GM12878 (cell line): ENCODE measurements at regions not wholly inside any gene's neighbourhood (a gene's known extent, or its start where the extent isn't known, plus 50 kb on each side); places are given as distances from the start of the nearest gene placed in this dataset.

Experiments used
- ATAC-seq: fragments of 200-7000 bp; cut with Tn5 transposase; 3 replicates; pipeline ENCODE4 v1.9.1; 2020; ENCODE audit warnings: mild to moderate bottlenecking, moderate library complexity
- BruUV-seq: library from RNA; stranded (reverse); fragments of 400-500 nt; replicated peaks from 2 replicates; lab custom pipeline; 2021; lab: Mats Ljungman, UMichigan
- CTCF ChIA-PET: fragments of 300-600 bp; sonication (Branson Sonifier 250); formaldehyde crosslinking; extraction: SDS; loops from one replicate; lab custom pipeline; 2021; ENCODE audit warnings: inconsistent platforms; lab: Yijun Ruan, JAX
- POLR2A ChIA-PET: fragments of 350-600 bp; formaldehyde crosslinking; extraction: SDS; loops from one replicate; lab custom pipeline; 2021; ENCODE audit warnings: inconsistent platforms; lab: Charles Lee
- RAD21 ChIA-PET: fragments of 300-600 bp; sonication (Branson Sonifier 250); formaldehyde crosslinking; loops from one replicate; lab custom pipeline; 2023; ENCODE audit warnings: antibody characterized with exemption; ENCODE audit not compliant: unreplicated experiment; lab: Charles Lee
- SMC1A ChIA-PET: fragments of 300-600 bp; sonication (Branson Sonifier 250); formaldehyde crosslinking; loops from one replicate; lab custom pipeline; 2023; ENCODE audit not compliant: unreplicated experiment, uncharacterized antibody; lab: Charles Lee
- DNase-seq: peaks from one replicate; pipeline ENCODE4 v3.0.0-alpha.2; 2011; ENCODE audit warnings: low read depth, low spot score
- FAIRE-seq: peaks from 3 replicates; lab custom pipeline; 2011; peaks lifted over from hg19 to GRCh38; lab: Jason Lieb, UNC
- H2AFZ ChIP-seq: 2 replicates; pipeline ENCODE4 v1.6.0; 2011; ENCODE audit warnings: low read depth, low read length, control low read depth; ENCODE audit not compliant: control insufficient read depth
- H3K27ac ChIP-seq: 2 replicates; pipeline ENCODE4 v1.5.1; 2011; ENCODE audit warnings: control low read depth; ENCODE audit not compliant: control insufficient read depth, insufficient read depth
- H3K27me3 ChIP-seq, 2 experiments: replicated peaks in 1 of 2; 2 replicates each; pipeline versions ENCODE4 v1.6.0 to v1.6.1; 2011; ENCODE audit warnings: low read length in 1 of 2; ENCODE audit not compliant: control insufficient read depth in 2 of 2, insufficient read depth in 2 of 2
- H3K36me3 ChIP-seq, 2 experiments: 2 replicates each; pipeline ENCODE4 v1.5.1; 2011; ENCODE audit warnings: low read length in 1 of 2; ENCODE audit not compliant: control insufficient read depth in 2 of 2, insufficient read depth in 2 of 2
- H3K4me1 ChIP-seq: 2 replicates; pipeline ENCODE4 v1.6.1; 2011; ENCODE audit warnings: mild to moderate bottlenecking, low read length, moderate library complexity, mixed read lengths; ENCODE audit not compliant: control insufficient read depth, insufficient read depth
- H3K4me2 ChIP-seq: 2 replicates; pipeline ENCODE4 v1.6.0; 2011; ENCODE audit warnings: control low read depth; ENCODE audit not compliant: control insufficient read depth, insufficient read depth
- H3K4me3 ChIP-seq: fragments of 200-600 bp; sonication (generic); 2 replicates; pipeline ENCODE4 v1.5.1; 2016
- H3K79me2 ChIP-seq: 2 replicates; pipeline ENCODE4 v1.6.0; 2011; ENCODE audit warnings: low read length; ENCODE audit not compliant: control insufficient read depth, insufficient read depth
- H3K9ac ChIP-seq: 2 replicates; pipeline ENCODE4 v1.8.0; 2011; ENCODE audit warnings: low read length, control low read depth, mixed read lengths; ENCODE audit not compliant: control insufficient read depth, insufficient read depth
- H3K9me3 ChIP-seq: replicated peaks from 3 replicates; pipeline ENCODE4 v1.5.1; 2011; ENCODE audit warnings: mild to moderate bottlenecking, low read length; ENCODE audit not compliant: control insufficient read depth, insufficient read depth
- H4K20me1 ChIP-seq: 2 replicates; pipeline ENCODE4 v1.6.0; 2011; ENCODE audit not compliant: control insufficient read depth, insufficient read depth
- HDAC6 ChIP-seq: fragments of 200-600 bp; sonication (generic); IDR thresholded peaks from one replicate; pipeline ENCODE4 v1.8.0; 2017; ENCODE audit warnings: antibody characterized with exemption; ENCODE audit not compliant: unreplicated experiment
- NR2C1 ChIP-seq: fragments of 450-650 bp; IDR thresholded peaks from 2 replicates; pipeline ENCODE4 v1.6.1; 2017; ENCODE audit warnings: antibody characterized with exemption, mild to moderate bottlenecking, moderate library complexity
- SIN3A ChIP-seq: IDR thresholded peaks from 2 replicates; pipeline ENCODE4 v1.6.1; 2012; ENCODE audit warnings: low read depth, low read length, improper control_type of control experiment
- SREBF1 ChIP-seq: IDR thresholded peaks from 2 replicates; pipeline ENCODE4 v1.6.1; 2012; ENCODE audit warnings: mild to moderate bottlenecking, low read length
- ZBED1 ChIP-seq: IDR thresholded peaks from 2 replicates; pipeline ENCODE4 v1.6.1; 2016; ENCODE audit warnings: borderline replicate concordance
- ZNF24 ChIP-seq: fragments of 450-650 bp; IDR thresholded peaks from 2 replicates; pipeline ENCODE4 v1.6.1; 2017; ENCODE audit warnings: antibody characterized with exemption, mild to moderate bottlenecking
- WGBS: methylation state at CpG from one replicate; pipeline ENCODE4 v1.1.6; 2016; ENCODE audit warnings: low lambda C conversion rate; ENCODE audit not compliant: insufficient replicate concordance, insufficient coverage; ENCODE audit errors: missing lambda C conversion rate; 5-methylcytosine and 5-hydroxymethylcytosine counted together
- in situ Hi-C: fragments of 300-500 bp; cut with MboI; formaldehyde crosslinking; loops from 9 replicates; pipeline ENCODE4 v1.14.3; 2018; ENCODE audit warnings: mixed read lengths
- intact Hi-C: fragments of 100-400 bp; cut with micrococcal nuclease; formaldehyde crosslinking; loops from one replicate; pipeline ENCODE4 v1.14.2; 2022; ENCODE audit not compliant: unreplicated experiment
- TF ChIP-seq, protein P1 (sequence below): IDR thresholded peaks from 2 replicates; pipeline ENCODE4 v1.6.1; 2012; ENCODE audit warnings: low read depth, low read length, improper control_type of control experiment
- TF ChIP-seq, protein P2 (sequence below): fragments of 450-650 bp; formaldehyde crosslinking; IDR thresholded peaks from 2 replicates; pipeline ENCODE4 v1.4.0; 2022; ENCODE audit warnings: mild to moderate bottlenecking, moderate library complexity
- TF ChIP-seq, protein P3 (sequence below): fragments of 450-650 bp; IDR thresholded peaks from 2 replicates; pipeline ENCODE4 v1.6.1; 2017; ENCODE audit warnings: mild to moderate bottlenecking
- TF ChIP-seq, protein P4 (sequence below): IDR thresholded peaks from 2 replicates; pipeline ENCODE4 v1.6.1; 2012; ENCODE audit warnings: mild to moderate bottlenecking, low read depth, low read length

DNA sequence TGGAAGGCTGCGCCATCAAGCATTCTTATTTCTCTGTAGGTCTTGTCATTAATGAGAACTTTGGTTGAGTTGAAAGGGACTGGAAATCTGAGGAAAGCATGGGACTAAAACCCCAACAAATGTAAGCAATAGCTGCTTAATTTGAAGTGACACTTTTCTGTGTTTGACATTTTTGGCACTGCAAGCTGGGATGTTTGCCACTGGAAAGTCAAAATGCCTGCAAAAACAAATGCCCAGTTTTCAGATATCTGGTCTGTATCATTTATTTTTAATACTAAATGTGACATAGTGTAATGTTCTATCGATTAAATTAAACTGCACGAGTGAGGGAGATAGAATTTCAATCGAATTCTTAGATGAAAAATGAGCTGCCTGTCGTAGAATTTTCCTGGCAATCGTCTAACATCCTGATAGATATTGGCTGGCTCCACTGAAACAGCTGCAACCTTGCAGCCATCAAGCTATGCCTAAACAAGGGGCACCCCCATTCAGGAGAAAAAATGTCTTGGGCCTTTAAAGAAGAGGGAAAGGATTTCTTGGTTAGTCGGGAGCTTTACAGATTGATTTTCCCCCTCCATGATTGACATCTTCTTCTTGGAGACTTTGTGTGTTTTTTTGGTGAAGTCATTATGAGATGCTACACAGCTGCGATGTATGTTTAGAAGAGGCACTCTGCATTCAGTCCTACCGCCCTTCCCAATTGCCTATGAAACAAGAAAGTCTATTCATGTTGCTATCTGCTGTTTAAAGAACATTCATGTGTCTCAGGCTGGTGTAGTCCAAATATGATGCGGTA, 316.7 kb upstream of the TBL1XR1 start:
- TF ChIP-seq, protein P1, sequence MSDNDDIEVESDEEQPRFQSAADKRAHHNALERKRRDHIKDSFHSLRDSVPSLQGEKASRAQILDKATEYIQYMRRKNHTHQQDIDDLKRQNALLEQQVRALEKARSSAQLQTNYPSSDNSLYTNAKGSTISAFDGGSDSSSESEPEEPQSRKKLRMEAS, result no peak
- TF ChIP-seq, protein P2, sequence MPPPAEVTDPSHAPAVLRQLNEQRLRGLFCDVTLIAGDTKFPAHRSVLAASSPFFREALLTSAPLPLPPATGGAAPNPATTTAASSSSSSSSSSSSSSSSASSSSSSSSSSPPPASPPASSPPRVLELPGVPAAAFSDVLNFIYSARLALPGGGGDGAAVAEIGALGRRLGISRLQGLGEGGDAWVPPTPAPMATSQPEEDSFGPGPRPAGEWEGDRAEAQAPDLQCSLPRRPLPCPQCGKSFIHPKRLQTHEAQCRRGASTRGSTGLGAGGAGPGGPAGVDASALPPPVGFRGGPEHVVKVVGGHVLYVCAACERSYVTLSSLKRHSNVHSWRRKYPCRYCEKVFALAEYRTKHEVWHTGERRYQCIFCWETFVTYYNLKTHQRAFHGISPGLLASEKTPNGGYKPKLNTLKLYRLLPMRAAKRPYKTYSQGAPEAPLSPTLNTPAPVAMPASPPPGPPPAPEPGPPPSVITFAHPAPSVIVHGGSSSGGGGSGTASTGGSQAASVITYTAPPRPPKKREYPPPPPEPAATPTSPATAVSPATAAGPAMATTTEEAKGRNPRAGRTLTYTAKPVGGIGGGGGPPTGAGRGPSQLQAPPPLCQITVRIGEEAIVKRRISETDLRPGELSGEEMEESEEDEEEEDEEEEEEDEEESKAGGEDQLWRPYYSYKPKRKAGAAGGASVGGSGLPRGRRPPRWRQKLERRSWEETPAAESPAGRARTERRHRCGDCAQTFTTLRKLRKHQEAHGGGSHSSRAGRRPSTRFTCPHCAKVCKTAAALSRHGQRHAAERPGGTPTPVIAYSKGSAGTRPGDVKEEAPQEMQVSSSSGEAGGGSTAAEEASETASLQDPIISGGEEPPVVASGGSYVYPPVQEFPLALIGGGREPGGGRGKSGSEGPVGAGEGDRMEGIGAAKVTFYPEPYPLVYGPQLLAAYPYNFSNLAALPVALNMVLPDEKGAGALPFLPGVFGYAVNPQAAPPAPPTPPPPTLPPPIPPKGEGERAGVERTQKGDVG (CRISPR knock-in tag), result no peak
- no peak for TF ChIP-seq HDAC6
- TF ChIP-seq NR2C1, result no peak
- TF ChIP-seq, protein P3, sequence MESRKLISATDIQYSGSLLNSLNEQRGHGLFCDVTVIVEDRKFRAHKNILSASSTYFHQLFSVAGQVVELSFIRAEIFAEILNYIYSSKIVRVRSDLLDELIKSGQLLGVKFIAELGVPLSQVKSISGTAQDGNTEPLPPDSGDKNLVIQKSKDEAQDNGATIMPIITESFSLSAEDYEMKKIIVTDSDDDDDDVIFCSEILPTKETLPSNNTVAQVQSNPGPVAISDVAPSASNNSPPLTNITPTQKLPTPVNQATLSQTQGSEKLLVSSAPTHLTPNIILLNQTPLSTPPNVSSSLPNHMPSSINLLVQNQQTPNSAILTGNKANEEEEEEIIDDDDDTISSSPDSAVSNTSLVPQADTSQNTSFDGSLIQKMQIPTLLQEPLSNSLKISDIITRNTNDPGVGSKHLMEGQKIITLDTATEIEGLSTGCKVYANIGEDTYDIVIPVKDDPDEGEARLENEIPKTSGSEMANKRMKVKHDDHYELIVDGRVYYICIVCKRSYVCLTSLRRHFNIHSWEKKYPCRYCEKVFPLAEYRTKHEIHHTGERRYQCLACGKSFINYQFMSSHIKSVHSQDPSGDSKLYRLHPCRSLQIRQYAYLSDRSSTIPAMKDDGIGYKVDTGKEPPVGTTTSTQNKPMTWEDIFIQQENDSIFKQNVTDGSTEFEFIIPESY, result no peak
- no peak for TF ChIP-seq ZBED1
- no peak for TF ChIP-seq SIN3A
- no peak for TF ChIP-seq SREBF1
- TF ChIP-seq, protein P4, sequence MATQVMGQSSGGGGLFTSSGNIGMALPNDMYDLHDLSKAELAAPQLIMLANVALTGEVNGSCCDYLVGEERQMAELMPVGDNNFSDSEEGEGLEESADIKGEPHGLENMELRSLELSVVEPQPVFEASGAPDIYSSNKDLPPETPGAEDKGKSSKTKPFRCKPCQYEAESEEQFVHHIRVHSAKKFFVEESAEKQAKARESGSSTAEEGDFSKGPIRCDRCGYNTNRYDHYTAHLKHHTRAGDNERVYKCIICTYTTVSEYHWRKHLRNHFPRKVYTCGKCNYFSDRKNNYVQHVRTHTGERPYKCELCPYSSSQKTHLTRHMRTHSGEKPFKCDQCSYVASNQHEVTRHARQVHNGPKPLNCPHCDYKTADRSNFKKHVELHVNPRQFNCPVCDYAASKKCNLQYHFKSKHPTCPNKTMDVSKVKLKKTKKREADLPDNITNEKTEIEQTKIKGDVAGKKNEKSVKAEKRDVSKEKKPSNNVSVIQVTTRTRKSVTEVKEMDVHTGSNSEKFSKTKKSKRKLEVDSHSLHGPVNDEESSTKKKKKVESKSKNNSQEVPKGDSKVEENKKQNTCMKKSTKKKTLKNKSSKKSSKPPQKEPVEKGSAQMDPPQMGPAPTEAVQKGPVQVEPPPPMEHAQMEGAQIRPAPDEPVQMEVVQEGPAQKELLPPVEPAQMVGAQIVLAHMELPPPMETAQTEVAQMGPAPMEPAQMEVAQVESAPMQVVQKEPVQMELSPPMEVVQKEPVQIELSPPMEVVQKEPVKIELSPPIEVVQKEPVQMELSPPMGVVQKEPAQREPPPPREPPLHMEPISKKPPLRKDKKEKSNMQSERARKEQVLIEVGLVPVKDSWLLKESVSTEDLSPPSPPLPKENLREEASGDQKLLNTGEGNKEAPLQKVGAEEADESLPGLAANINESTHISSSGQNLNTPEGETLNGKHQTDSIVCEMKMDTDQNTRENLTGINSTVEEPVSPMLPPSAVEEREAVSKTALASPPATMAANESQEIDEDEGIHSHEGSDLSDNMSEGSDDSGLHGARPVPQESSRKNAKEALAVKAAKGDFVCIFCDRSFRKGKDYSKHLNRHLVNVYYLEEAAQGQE, result no peak
- TF ChIP-seq ZNF24, result no peak
- TF ChIP-seq, all 136 proteins: peak for 0
- POLR2A ChIA-PET, result no interaction called here
- 52% methylated on average over 10 of the region's 10 CpGs for WGBS
- intact Hi-C loops (no loop called here), in situ Hi-C loops (no loop called here)
- Histone ChIP-seq H3K9ac (no peak overlapping the region), H3K9me3 (no peaks in the 10 kb centered on the region), H2AFZ (no peak overlapping the region), H3K27me3 (no peaks in the 10 kb centered on the region), H3K27ac (no peak overlapping the region), H3K36me3 (no peaks in the 10 kb centered on the region), H3K4me3 (no peak overlapping the region), H3K4me2 (no peak overlapping the region), H4K20me1 (no peaks in the 10 kb centered on the region), H3K4me1 (no peaks in the 10 kb centered on the region), H3K79me2 (no peaks in the 10 kb centered on the region)
- DNase-seq, result no peak
- FAIRE-seq, result no peak
- SMC1A ChIA-PET, result interaction anchor here (0.6 to 1.0 kb wide), 2 partner anchors 9 to 233 kb away, joined by 3 read pairs; no protein-coding TSS in a partner anchor
- no peak for ATAC-seq
- CTCF ChIA-PET, result interaction anchor here (1.1 kb wide), 1 partner anchor 10 kb away, joined by 3 read pairs; no protein-coding TSS in a partner anchor
- RAD21 ChIA-PET, result no interaction called here
- BruUV-seq, result no TSS peak
